BLaER1 treated with 17β-estradiol and CSF1 and Interleukin-3, amounts not matched to agents 10 nM and 100 nM (cell line): ENCODE measurements at regions not wholly inside any gene's neighbourhood (a gene's known extent, or its start where the extent isn't known, plus 50 kb on each side); places are given as distances from the start of the nearest gene placed in this dataset.

Experiments used
- H3K27ac ChIP-seq, 11 experiments: shearing (Covaris generic); formaldehyde crosslinking; 2 replicates each; pipeline ENCODE4 v1.8.1; 2022
- H3K27me3 ChIP-seq, 11 experiments: shearing (Covaris generic); formaldehyde crosslinking; 2 replicates each; pipeline ENCODE4 v1.8.1; 2022
- H3K36me3 ChIP-seq, 11 experiments: shearing (Covaris generic); formaldehyde crosslinking; 2 replicates each; pipeline ENCODE4 v1.8.1; 2022
- H3K4me1 ChIP-seq, 10 experiments: shearing (Covaris generic); formaldehyde crosslinking; 2 replicates each; pipeline ENCODE4 v1.8.1; 2022
- H3K4me2 ChIP-seq, 11 experiments: shearing (Covaris generic); formaldehyde crosslinking; 2 replicates each; pipeline ENCODE4 v1.8.1; 2022
- H3K4me3 ChIP-seq, 10 experiments: shearing (Covaris generic); formaldehyde crosslinking; 2 replicates each; pipeline ENCODE4 v1.8.1; 2022
- H3K9ac ChIP-seq, 11 experiments: shearing (Covaris generic); formaldehyde crosslinking; 2 replicates each; pipeline ENCODE4 v1.8.1; 2022
- H3K9me3 ChIP-seq, 11 experiments: shearing (Covaris generic); formaldehyde crosslinking; replicated peaks in 1 of 11; 2 replicates each; pipeline ENCODE4 v1.8.1; 2022
- H4K20me1 ChIP-seq, 11 experiments: shearing (Covaris generic); formaldehyde crosslinking; 2 replicates each; pipeline ENCODE4 v1.8.1; 2022
- Cebpa-rat ChIP-seq, 11 experiments: shearing (Covaris generic); IDR thresholded peaks; 2 replicates each; pipeline ENCODE4 v1.8.1; 2022

- Histone ChIP-seq H3K9me3 (no peaks in the 10 kb centered on the region), H3K27me3 (no peaks in the 10 kb centered on the region), H3K4me2 (no peak overlapping the region; a peak in 1 of 22 replicates), H3K4me1 (no peaks in the 10 kb centered on the region), H3K36me3 (no peaks in the 10 kb centered on the region), H3K4me3 (no peak overlapping the region), H3K9ac (no peak overlapping the region), H4K20me1 (no peaks in the 10 kb centered on the region), H3K27ac (no peak overlapping the region)
- no peak for TF ChIP-seq Cebpa-rat (IDR thresholded peaks at IDR 0.05)
These were observed 734.4 kb downstream of the CBLN2 start for GRCh38 chr18:71809711-71810110.

GRCh38 chr18:71808616-71809015, 735.5 kb downstream of the CBLN2 start:
- Histone ChIP-seq H3K27me3 (no peaks in the 10 kb centered on the region), H3K9ac (no peak overlapping the region), H3K9me3 (no peaks in the 10 kb centered on the region), H3K27ac (no peak overlapping the region), H3K4me3 (no peak overlapping the region), H3K36me3 (no peaks in the 10 kb centered on the region), H3K4me1 (no peaks in the 10 kb centered on the region), H4K20me1 (no peaks in the 10 kb centered on the region), H3K4me2 (no peak overlapping the region)
- TF ChIP-seq Cebpa-rat (IDR thresholded peaks at IDR 0.05) = no peak

- Histone ChIP-seq H3K9me3 (no peaks in the 10 kb centered on the region), H4K20me1 (no peaks in the 10 kb centered on the region)
These were observed 736.6 kb downstream of the CBLN2 start for GRCh38 chr18:71807586-71807985.

GRCh38 chr18:71798986-71799673, 745.0 kb downstream of the CBLN2 start:
- no peaks in the 10 kb centered on the region for H3K9me3 ChIP-seq
- no peaks in the 10 kb centered on the region for H4K20me1 ChIP-seq
- H3K4me2 ChIP-seq = no peak overlapping the region
- H3K36me3 ChIP-seq = no peaks in the 10 kb centered on the region
- H3K4me1 ChIP-seq = no peaks in the 10 kb centered on the region
- no peak overlapping the region for H3K27ac ChIP-seq
- H3K4me3 ChIP-seq = no peak overlapping the region
- H3K27me3 ChIP-seq = no peaks in the 10 kb centered on the region
- no peak for TF ChIP-seq Cebpa-rat (IDR thresholded peaks at IDR 0.05)
- no peak overlapping the region for H3K9ac ChIP-seq

More at GRCh38 chr18:71807586-71807985, 736.6 kb downstream of the CBLN2 start:
- Histone ChIP-seq H3K9ac (no peak overlapping the region), H3K36me3 (no peaks in the 10 kb centered on the region), H3K4me3 (no peak overlapping the region), H3K27me3 (no peaks in the 10 kb centered on the region), H3K4me2 (no peak overlapping the region), H3K27ac (no peak overlapping the region), H3K4me1 (no peaks in the 10 kb centered on the region)
- no peak for TF ChIP-seq Cebpa-rat (IDR thresholded peaks at IDR 0.05)

GRCh38 chr18:71797554-71797953, 746.6 kb downstream of the CBLN2 start:
- H3K4me1 ChIP-seq = no peaks in the 10 kb centered on the region
- H3K9ac ChIP-seq = no peak overlapping the region
- no peak overlapping the region for H3K27ac ChIP-seq
- H4K20me1 ChIP-seq = no peaks in the 10 kb centered on the region
- no peak for TF ChIP-seq Cebpa-rat (IDR thresholded peaks at IDR 0.05)
- H3K36me3 ChIP-seq = no peaks in the 10 kb centered on the region
- no peaks in the 10 kb centered on the region for H3K9me3 ChIP-seq
- no peak overlapping the region for H3K4me3 ChIP-seq
- H3K27me3 ChIP-seq = no peaks in the 10 kb centered on the region
- H3K4me2 ChIP-seq = no peak overlapping the region

GRCh38 chr18:71784777-71785176, 759.4 kb downstream of the CBLN2 start:
- Histone ChIP-seq H3K27me3 (no peaks in the 10 kb centered on the region), H3K36me3 (no peaks in the 10 kb centered on the region), H4K20me1 (no peaks in the 10 kb centered on the region)

GRCh38 chr18:71760541-71760940, 783.6 kb downstream of the CBLN2 start:
- Histone ChIP-seq H3K4me1 (no peaks in the 10 kb centered on the region), H3K4me3 (no peak overlapping the region), H3K4me2 (no peak overlapping the region), H3K27ac (no peak overlapping the region), H3K36me3 (no peaks in the 10 kb centered on the region), H3K27me3 (no peaks in the 10 kb centered on the region), H3K9ac (no peak overlapping the region), H3K9me3 (peaks cover 0 to 20% (median 11%) of the 10 kb centered on the region in 11 experiments; a peak in 14 of 22 replicates), H4K20me1 (no peaks in the 10 kb centered on the region)
- no peak for TF ChIP-seq Cebpa-rat (IDR thresholded peaks at IDR 0.05)

More at GRCh38 chr18:71784777-71785176, 759.4 kb downstream of the CBLN2 start:
- Histone ChIP-seq H3K4me2 (no peak overlapping the region), H3K27ac (no peak overlapping the region), H3K4me3 (no peak overlapping the region), H3K9me3 (no peaks in the 10 kb centered on the region), H3K9ac (no peak overlapping the region), H3K4me1 (no peaks in the 10 kb centered on the region)
- TF ChIP-seq Cebpa-rat (IDR thresholded peaks at IDR 0.05) = no peak

- H3K9ac ChIP-seq = no peak overlapping the region
- no peaks in the 10 kb centered on the region for H3K36me3 ChIP-seq
- no peaks in the 10 kb centered on the region for H4K20me1 ChIP-seq
- H3K27me3 ChIP-seq = no peaks in the 10 kb centered on the region
- H3K4me2 ChIP-seq = no peak overlapping the region
- TF ChIP-seq Cebpa-rat (IDR thresholded peaks at IDR 0.05) = no peak
- no peak overlapping the region for H3K27ac ChIP-seq
- no peaks in the 10 kb centered on the region for H3K4me1 ChIP-seq
- H3K4me3 ChIP-seq = no peak overlapping the region
- no peaks in the 10 kb centered on the region for H3K9me3 ChIP-seq
These were observed 789.9 kb downstream of the CBLN2 start for GRCh38 chr18:71754246-71754645.

GRCh38 chr18:71743634-71744033, 800.5 kb downstream of the CBLN2 start:
- Histone ChIP-seq H4K20me1 (no peaks in the 10 kb centered on the region), H3K4me3 (no peak overlapping the region), H3K9ac (no peak overlapping the region), H3K27me3 (no peaks in the 10 kb centered on the region), H3K4me1 (no peaks in the 10 kb centered on the region), H3K4me2 (no peak overlapping the region), H3K27ac (no peak overlapping the region), H3K36me3 (no peaks in the 10 kb centered on the region), H3K9me3 (no peaks in the 10 kb centered on the region)
- no peak for TF ChIP-seq Cebpa-rat (IDR thresholded peaks at IDR 0.05)

GRCh38 chr18:71729611-71730010, 814.5 kb downstream of the CBLN2 start:
- H3K4me1 ChIP-seq = no peaks in the 10 kb centered on the region

More at GRCh38 chr18:71729611-71730010, 814.5 kb downstream of the CBLN2 start:
- no peak overlapping the region for H3K4me2 ChIP-seq
- H4K20me1 ChIP-seq = no peaks in the 10 kb centered on the region
- TF ChIP-seq Cebpa-rat (IDR thresholded peaks at IDR 0.05) = no peak
- H3K27ac ChIP-seq = no peak overlapping the region
- no peak overlapping the region for H3K4me3 ChIP-seq
- no peak overlapping the region for H3K9ac ChIP-seq
- H3K27me3 ChIP-seq = no peaks in the 10 kb centered on the region
- no peaks in the 10 kb centered on the region for H3K36me3 ChIP-seq
- no peaks in the 10 kb centered on the region for H3K9me3 ChIP-seq
